HCT116 (cell line): ENCODE measurements at regions not wholly inside any gene's neighbourhood (a gene's known extent, or its start where the extent isn't known, plus 50 kb on each side); places are given as distances from the start of the nearest gene placed in this dataset.

Experiments
- ATAC-seq: fragments of 200-7000 bp; cut with Tn5 transposase; 2 replicates; pipeline ENCODE4 v1.9.1; 2020; ENCODE audit warnings: mild to moderate bottlenecking, moderate library complexity
- BruUV-seq: library from RNA; stranded (reverse); fragments of 400-500 nt; replicated peaks from 2 replicates; lab custom pipeline; 2021; lab: Mats Ljungman, UMichigan
- CTCF ChIA-PET: fragments of 300-600 bp; sonication (Branson Sonifier 250); formaldehyde crosslinking; loops from one replicate; lab custom pipeline; 2021; ENCODE audit warnings: antibody characterized with exemption; lab: Charles Lee
- POLR2A ChIA-PET: fragments of 300-600, 350-600 bp; sonication (Branson Sonifier 250); formaldehyde crosslinking; loops from one replicate; lab custom pipeline; 2021; ENCODE audit warnings: antibody characterized with exemption; lab: Charles Lee
- RAD21 ChIA-PET, 2 experiments: fragments of 300-600 bp; sonication (Branson Sonifier 250); formaldehyde crosslinking; loops; one replicate each; lab custom pipeline; 2023; ENCODE audit warnings: low total read pairs in 2 of 2; ENCODE audit not compliant: uncharacterized antibody in 2 of 2, unreplicated experiment in 2 of 2, low non-redundant PET in 1 of 2; lab: Charles Lee
- DNase-seq: peaks from one replicate; pipeline ENCODE4 v3.0.0-alpha.2; 2010; ENCODE audit warnings: low read depth, low spot score
- H2AFZ ChIP-seq: fragments of 200-600 bp; shearing (Covaris generic), sonication (generic); 2 replicates; pipeline ENCODE4 v1.6.1; 2017; ENCODE audit warnings: low read depth, mixed run types, mixed read lengths, antibody characterized with exemption, low read length; ENCODE audit not compliant: poor library complexity, severe bottlenecking
- H3K27ac ChIP-seq: 2 replicates; pipeline ENCODE4 v1.5.1; 2012; ENCODE audit warnings: low read depth, low read length
- H3K27me3 ChIP-seq: fragments of 200-600 bp; sonication (generic); 2 replicates; pipeline ENCODE4 v1.6.1; 2016; ENCODE audit warnings: mixed run types, low read length, mixed read lengths; ENCODE audit not compliant: insufficient read depth
- H3K36me3 ChIP-seq, 2 experiments: fragments of 200-500 bp in 1 of 2; fragments of 200-600 bp in 1 of 2; sonication (Bioruptor generic) in 1 of 2; sonication (generic) in 1 of 2; 2 replicates each; pipeline versions ENCODE4 v1.5.1 to v1.6.1; 2014 to 2016; ENCODE audit warnings: low read length in 2 of 2, inconsistent platforms in 1 of 2, mixed read lengths in 1 of 2, mixed run types in 1 of 2; ENCODE audit not compliant: insufficient read depth in 2 of 2, control insufficient read depth in 1 of 2
- H3K4me1 ChIP-seq, 2 experiments: fragments of 200-600 bp in 1 of 2; sonication (generic) in 1 of 2; 2 replicates each; pipeline versions ENCODE4 v1.5.1 to v1.6.1; 2012 to 2017; ENCODE audit warnings: low read length in 2 of 2, inconsistent platforms in 1 of 2, mild to moderate bottlenecking in 1 of 2, mixed read lengths in 1 of 2, mixed run types in 1 of 2, moderate library complexity in 1 of 2; ENCODE audit not compliant: insufficient read depth in 2 of 2, control insufficient read depth in 1 of 2
- H3K4me2 ChIP-seq: fragments of 200-600 bp; sonication (generic); 2 replicates; pipeline ENCODE4 v1.6.1; 2017; ENCODE audit warnings: mixed run types, low read length, mixed read lengths
- H3K4me3 ChIP-seq, 2 experiments: fragments of 200-600 bp in 1 of 2; sonication (generic) in 1 of 2; replicated peaks in 1 of 2; 2 replicates each; pipeline ENCODE4 v1.5.1; 2011 to 2016; ENCODE audit warnings: low read length in 2 of 2, control low read depth in 1 of 2, low read depth in 1 of 2, mild to moderate bottlenecking in 1 of 2, mixed read lengths in 1 of 2, mixed run types in 1 of 2
- H3K79me2 ChIP-seq: fragments of 200-600 bp; sonication (generic); 2 replicates; pipeline ENCODE4 v1.6.1; 2017; ENCODE audit warnings: mild to moderate bottlenecking, mixed run types, low read length, moderate library complexity, mixed read lengths; ENCODE audit not compliant: insufficient read depth
- H3K9ac ChIP-seq: fragments of 200-600 bp; sonication (generic); 2 replicates; pipeline ENCODE4 v1.6.1; 2016; ENCODE audit warnings: low read length, mixed read lengths
- H3K9me2 ChIP-seq: fragments of 200-600 bp; sonication (generic), shearing (Covaris generic); 2 replicates; pipeline ENCODE4 v1.6.1; 2017; ENCODE audit warnings: mixed run types, mild to moderate bottlenecking, moderate library complexity; ENCODE audit not compliant: insufficient read depth
- H3K9me3 ChIP-seq, 2 experiments: fragments of 200-500 bp in 1 of 2; fragments of 200-600 bp in 1 of 2; sonication (Bioruptor generic) in 1 of 2; sonication (generic) in 1 of 2; 2 replicates each; pipeline ENCODE4 v1.6.1; 2014 to 2017; ENCODE audit warnings: low read length in 2 of 2, mixed read lengths in 2 of 2, inconsistent platforms in 1 of 2, low read depth in 1 of 2, mild to moderate bottlenecking in 1 of 2, mixed run types in 1 of 2, moderate library complexity in 1 of 2; ENCODE audit not compliant: control insufficient read depth in 1 of 2, insufficient read depth in 1 of 2
- H4K20me1 ChIP-seq: fragments of 200-600 bp; sonication (generic), shearing (Covaris generic); 2 replicates; pipeline ENCODE4 v1.6.1; 2017; ENCODE audit warnings: mixed run types, mild to moderate bottlenecking, moderate library complexity; ENCODE audit not compliant: insufficient read depth
- ATF3 ChIP-seq: IDR thresholded peaks from 2 replicates; pipeline ENCODE4 v1.6.1; 2012
- CTCF ChIP-seq, 3 experiments: fragments of 200-600 bp in 1 of 3; sonication (generic) in 1 of 3; IDR thresholded peaks in 2 of 3; conservative IDR thresholded peaks in 1 of 3; 2 replicates each; pipeline ENCODE4 v1.5.1; 2012 to 2017; ENCODE audit warnings: low read depth in 2 of 3, low read length in 2 of 3, antibody characterized with exemption in 1 of 3, borderline replicate concordance in 1 of 3, control low read depth in 1 of 3, mild to moderate bottlenecking in 1 of 3, mixed read lengths in 1 of 3, mixed run types in 1 of 3, moderate library complexity in 1 of 3; ENCODE audit not compliant: insufficient read depth in 1 of 3
- EGR1 ChIP-seq: IDR thresholded peaks from 2 replicates; pipeline ENCODE4 v1.6.1; 2012; ENCODE audit warnings: low read depth
- ELF1 ChIP-seq: IDR thresholded peaks from 2 replicates; pipeline ENCODE4 v1.6.1; 2012; ENCODE audit warnings: low read depth, borderline replicate concordance
- EZH2 ChIP-seq: fragments of 200-600 bp; sonication (generic); IDR thresholded peaks from 2 replicates; pipeline ENCODE4 v1.6.1; 2017; ENCODE audit warnings: antibody characterized with exemption, mixed run types
- EZH2phosphoT487 ChIP-seq: fragments of 200-600 bp; IDR thresholded peaks from 2 replicates; pipeline ENCODE4 v1.6.1; 2018; ENCODE audit warnings: antibody characterized with exemption, borderline replicate concordance
- JUND ChIP-seq: IDR thresholded peaks from 2 replicates; pipeline ENCODE4 v1.6.1; 2012
- MAX ChIP-seq: IDR thresholded peaks from 2 replicates; pipeline ENCODE4 v1.6.1; 2012
- POLR2A ChIP-seq: IDR thresholded peaks from 2 replicates; pipeline ENCODE4 v1.7.0; 2011; ENCODE audit warnings: borderline replicate concordance; ENCODE audit not compliant: insufficient read depth, insufficient read length; ENCODE audit errors: extremely low read depth
- POLR2AphosphoS5 ChIP-seq: IDR thresholded peaks from 2 replicates; pipeline ENCODE4 v1.6.1; 2011; ENCODE audit warnings: mild to moderate bottlenecking, low read depth, low read length, moderate library complexity
- REST ChIP-seq: IDR thresholded peaks from 2 replicates; pipeline ENCODE4 v1.6.1; 2012; ENCODE audit warnings: low read depth
- SRF ChIP-seq: IDR thresholded peaks from 2 replicates; pipeline ENCODE4 v1.6.1; 2012; ENCODE audit warnings: low read depth
- TCF7L2 ChIP-seq: IDR thresholded peaks from 2 replicates; pipeline ENCODE4 v1.7.0; 2011; ENCODE audit warnings: borderline replicate concordance, inconsistent platforms; ENCODE audit not compliant: insufficient read depth, insufficient read length; ENCODE audit errors: extremely low read depth
- YY1 ChIP-seq: IDR thresholded peaks from 2 replicates; pipeline ENCODE4 v1.6.1; 2011; ENCODE audit warnings: low read length, low read depth, moderate library complexity, mild to moderate bottlenecking; ENCODE audit not compliant: insufficient replicate concordance; ENCODE audit errors: extremely low read depth
- ZFX ChIP-seq: fragments of 450-650 bp; IDR thresholded peaks from 2 replicates; pipeline ENCODE4 v1.6.1; 2017
- ZNF274 ChIP-seq: fragments of 200-500 bp; sonication (Bioruptor generic); IDR thresholded peaks from 2 replicates; pipeline ENCODE4 v1.6.1; 2014; ENCODE audit warnings: mild to moderate bottlenecking, low read depth, low read length, inconsistent platforms
- intact Hi-C: fragments of 100-400 bp; cut with micrococcal nuclease; formaldehyde crosslinking; loops from 2 replicates; pipeline ENCODE4 v1.10.0; 2022

- Histone ChIP-seq H3K79me2 (no peaks in the 10 kb centered on the region), H3K9me3 (no peaks in the 10 kb centered on the region), H2AFZ (no peak overlapping the region), H3K4me3 (no peak overlapping the region), H3K4me1 (peaks cover 0 to 25% of the 10 kb centered on the region in 2 experiments; a peak in 2 of 4 replicates), H3K36me3 (no peaks in the 10 kb centered on the region), H4K20me1 (no peaks in the 10 kb centered on the region), H3K9me2 (no peaks in the 10 kb centered on the region), H3K4me2 (peak overlapping the region; percentile 10), H3K9ac (no peak overlapping the region), H3K27ac (no peak overlapping the region), H3K27me3 (no peaks in the 10 kb centered on the region)
- DNase-seq: no peak
- intact Hi-C loops: no loop called here
- ATAC-seq: no peak
- no peak for TF ChIP-seq EZH2phosphoT487
- TF ChIP-seq MAX: no peak
- TF ChIP-seq ATF3: no peak
- no peak for TF ChIP-seq JUND
- no peak for TF ChIP-seq EGR1
- no peak for TF ChIP-seq CTCF (IDR thresholded peaks at IDR 0.05 in 2 of 3, conservative IDR thresholded peaks at IDR 0.05 in 1 of 3; ENCODE audit: borderline replicate concordance in 1 of 3, insufficient read depth in 1 of 3, low read depth in 2 of 3, low read length in 2 of 3)
- no peak for TF ChIP-seq ZFX
- no peak for TF ChIP-seq POLR2AphosphoS5
- no peak for TF ChIP-seq ZNF274
- TF ChIP-seq ELF1: no peak
- TF ChIP-seq TCF7L2: no peak
- TF ChIP-seq EZH2: no peak
- TF ChIP-seq POLR2A: no peak
- TF ChIP-seq YY1: no peak
- no peak for TF ChIP-seq REST
- no peak for TF ChIP-seq SRF
- ChIA-PET POLR2A (no interaction called here), CTCF (no interaction called here), RAD21 (no interaction called here)
- BruUV-seq: no TSS peak
Measured at GRCh38 chr2:20539776-20540586, 93.1 kb downstream of the RHOB start.
